NCI-H526 (cell line): ENCODE measurements at regions not wholly inside any gene's neighbourhood (a gene's known extent, or its start where the extent isn't known, plus 50 kb on each side); places are given as distances from the start of the nearest gene placed in this dataset.

ENCODE experiments used
- DNase-seq, 2 experiments: peaks; one replicate each; lab custom pipeline; 2025; lab: John Stamatoyannopoulos, UW

DNA sequence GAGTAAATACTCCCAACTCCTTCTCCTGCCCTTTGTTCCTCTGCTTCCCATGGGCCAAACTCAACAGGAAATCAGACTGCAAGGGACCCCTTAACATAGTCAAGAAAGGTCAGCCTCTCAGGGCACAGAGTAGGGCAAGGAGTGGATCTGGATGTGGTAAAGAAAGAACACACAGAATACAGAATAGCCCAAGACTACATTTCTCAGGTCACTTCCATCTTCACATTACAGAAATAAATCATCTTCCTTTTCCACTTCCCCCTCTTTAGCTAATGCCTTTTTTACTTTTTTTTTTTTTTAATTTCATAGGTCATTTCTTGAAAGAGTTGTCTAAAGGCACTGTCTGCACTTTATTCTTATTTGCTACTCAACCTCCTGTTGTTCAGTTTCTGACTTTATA lies 558.3 kb downstream of the TNS1 start:
- no peak for DNase-seq

DNA sequence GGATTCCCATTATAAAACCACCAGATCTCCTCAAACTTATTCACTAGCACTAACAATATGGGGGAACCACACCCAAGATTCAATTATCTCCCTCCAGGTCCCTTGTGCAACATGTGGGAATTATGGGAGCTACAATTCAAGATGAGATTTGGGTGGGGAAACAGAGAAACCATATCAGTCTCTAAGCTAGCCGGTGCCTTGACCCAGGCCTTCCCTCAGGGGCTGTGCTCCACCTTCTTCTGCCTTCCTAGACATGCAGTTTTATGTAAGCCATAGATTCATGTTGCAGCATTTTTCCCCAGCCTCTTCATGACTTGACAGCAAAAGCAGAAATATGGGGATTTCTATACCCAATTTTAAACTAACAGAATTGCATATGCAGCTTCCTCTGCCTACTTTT lies 559.2 kb downstream of the TNS1 start:
- no peak for DNase-seq

DNA sequence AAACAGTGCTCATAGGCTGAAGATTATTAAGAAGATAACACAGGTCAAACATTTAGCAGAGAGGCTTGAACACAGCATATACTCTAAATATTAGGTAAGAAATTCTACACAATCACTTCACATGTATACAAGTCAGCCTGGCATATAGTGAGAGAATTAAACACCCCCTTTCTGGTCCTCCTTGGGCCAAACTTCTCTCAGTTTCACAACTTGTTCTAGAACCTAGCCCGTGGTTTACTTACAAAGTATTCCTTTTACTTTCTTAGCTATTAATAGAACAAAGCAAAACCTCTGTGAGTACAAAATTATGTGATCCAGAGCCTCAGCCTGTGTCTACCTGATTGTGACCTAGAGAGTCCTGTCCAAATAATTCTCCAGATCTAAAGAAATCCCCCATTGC lies 562.8 kb downstream of the TNS1 start:
- no peak for DNase-seq

- DNase-seq = no peak
Measured at GRCh38 chr2:217438821-217439220, 564.0 kb downstream of the TNS1 start.

GRCh38 chr2:217438136-217438535 lies 564.7 kb downstream of the TNS1 start:
- DNase-seq = no peak

DNA sequence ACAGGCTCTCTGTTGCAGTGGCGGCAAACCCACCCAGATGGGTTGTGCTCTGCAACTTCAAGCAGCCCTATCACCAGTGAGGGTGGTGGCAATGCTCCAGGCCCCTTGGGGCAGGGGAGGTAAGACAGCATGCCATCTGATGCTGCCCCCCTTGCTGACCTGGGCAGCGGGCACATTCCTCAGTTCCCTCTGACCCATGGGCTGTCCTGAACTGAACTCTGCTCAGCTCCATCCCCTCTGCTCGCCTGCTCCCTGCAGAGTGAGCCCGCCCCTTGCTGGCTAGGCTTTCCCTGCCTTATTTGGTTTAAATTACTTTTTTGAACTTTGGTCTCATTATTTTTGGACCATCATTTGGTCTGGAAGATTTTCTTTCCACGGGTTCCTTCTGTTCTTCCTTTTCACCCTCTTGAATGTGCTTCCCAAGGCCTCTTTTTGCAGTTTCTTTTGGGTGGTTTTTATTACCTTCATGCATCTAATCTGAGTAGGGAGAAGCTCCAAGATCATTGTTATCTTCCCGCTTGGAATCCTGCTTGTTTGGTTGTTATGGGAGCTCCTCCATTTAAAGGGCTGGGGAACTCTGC lies 565.4 kb downstream of the TNS1 start:
- no peak for DNase-seq

GRCh38 chr2:217436386-217436785 lies 566.4 kb downstream of the TNS1 start:
- no peak for DNase-seq

- peak; percentile 40 to 89 for DNase-seq
Measured at GRCh38 chr2:217434180-217434975, 568.4 kb downstream of the TNS1 start.

- DNase-seq = no peak
Measured at GRCh38 chr2:217433522-217433921, 569.3 kb downstream of the TNS1 start.

- no peak for DNase-seq
Measured at GRCh38 chr2:217431577-217432269, 571.1 kb downstream of the TNS1 start.

GRCh38 chr2:217430916-217431576 lies 571.2 kb upstream of the TNP1 start:
- no peak for DNase-seq

DNA sequence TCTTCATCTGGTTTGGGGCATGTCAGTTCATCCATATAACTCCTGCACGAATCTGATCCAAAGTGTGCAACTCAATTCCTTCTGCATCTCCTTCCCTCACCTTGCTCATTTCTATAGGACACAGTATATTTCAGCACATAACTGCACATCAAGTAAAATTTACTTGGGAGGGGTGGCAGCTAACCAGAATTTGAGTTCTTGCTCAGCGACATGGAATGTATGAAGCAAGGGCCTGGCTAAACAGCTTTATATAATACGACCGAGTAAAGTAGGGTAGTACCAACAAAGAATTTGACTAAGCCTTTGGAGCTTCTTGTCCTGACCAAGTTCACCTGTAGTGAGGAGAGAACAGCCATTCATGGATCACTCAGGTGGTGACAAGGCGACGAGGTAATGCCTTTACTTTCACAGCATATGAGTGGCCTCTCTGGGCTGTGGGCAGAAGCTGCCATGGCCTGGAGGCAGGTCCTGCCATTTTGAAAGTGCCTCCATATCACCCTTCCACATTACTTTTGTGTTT lies 570.2 kb upstream of the TNP1 start:
- DNase-seq = no peak

GRCh38 chr2:217421834-217422233 lies 562.0 kb upstream of the TNP1 start:
- no peak for DNase-seq

DNA sequence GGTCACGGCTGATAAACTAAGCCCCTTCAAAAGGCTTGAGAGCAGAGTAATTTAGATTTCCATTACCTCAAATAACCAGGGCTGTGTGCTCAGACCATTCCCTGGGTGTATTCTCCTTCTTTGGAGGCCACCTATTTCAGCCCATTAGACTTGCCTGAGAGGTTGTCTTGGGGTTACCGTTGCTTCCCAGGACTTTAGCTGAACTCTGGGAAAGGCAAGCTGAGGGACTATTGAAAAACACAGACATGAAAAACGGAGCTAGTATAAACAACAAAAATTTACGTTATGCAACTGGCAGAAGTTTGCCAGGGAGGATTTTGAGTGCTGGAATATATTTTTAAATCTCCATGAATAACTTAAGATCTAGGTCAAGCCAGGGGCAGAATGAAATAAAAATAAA lies 561.0 kb upstream of the TNP1 start:
- DNase-seq = no peak

DNA sequence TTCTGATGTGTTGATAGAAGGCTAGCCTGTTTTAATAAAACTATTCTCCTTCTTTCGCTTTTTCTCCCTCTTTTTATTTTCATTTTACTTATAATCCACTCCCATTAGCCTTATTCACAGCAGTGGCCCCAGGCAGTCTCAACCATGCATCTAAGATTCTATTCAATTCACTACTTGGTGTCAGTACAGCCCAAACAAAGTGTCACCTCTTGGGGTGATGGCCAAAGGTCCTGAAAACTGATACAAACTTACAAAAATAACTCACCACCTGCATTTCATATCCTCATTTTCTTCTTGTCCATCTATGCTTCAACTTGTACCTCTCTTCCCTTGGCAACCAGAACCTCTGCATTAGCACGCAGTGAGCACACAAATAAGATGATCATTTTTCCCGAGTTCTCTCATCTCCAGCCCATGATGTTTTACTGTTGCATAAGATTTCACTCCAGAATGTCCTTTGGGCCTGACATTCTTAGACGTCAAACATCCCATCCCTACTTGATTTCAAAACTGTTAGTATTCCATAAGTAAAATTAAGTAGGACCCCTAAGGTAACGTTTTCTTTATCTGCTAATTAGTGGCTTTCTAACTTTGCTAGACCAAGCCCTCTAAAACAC lies 559.3 kb upstream of the TNP1 start:
- no peak for DNase-seq

DNA sequence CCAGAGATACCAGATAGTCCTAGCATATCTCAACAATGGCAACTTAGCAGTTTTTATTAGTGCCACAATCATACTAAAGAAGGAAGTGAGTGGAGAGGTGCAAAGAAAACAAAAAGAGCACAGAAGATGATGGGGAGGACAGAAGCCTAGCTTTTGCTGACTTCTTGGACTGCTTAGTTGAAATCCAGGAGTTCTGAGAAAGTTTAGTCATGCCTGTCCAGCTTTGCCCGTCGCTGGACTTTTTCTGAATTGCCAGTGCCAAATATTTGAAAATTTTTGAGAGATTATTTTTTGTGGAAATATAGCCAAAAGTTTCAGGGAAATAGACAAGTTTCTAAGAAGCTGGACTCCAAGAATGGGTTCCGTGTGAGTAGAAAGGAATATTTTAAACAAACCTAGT lies 558.7 kb upstream of the TNP1 start:
- DNase-seq = no peak

- no peak for DNase-seq
Measured at GRCh38 chr2:217418090-217418489, 558.2 kb upstream of the TNP1 start.

GRCh38 chr2:217417536-217417935 lies 557.7 kb upstream of the TNP1 start:
- no peak for DNase-seq

DNA sequence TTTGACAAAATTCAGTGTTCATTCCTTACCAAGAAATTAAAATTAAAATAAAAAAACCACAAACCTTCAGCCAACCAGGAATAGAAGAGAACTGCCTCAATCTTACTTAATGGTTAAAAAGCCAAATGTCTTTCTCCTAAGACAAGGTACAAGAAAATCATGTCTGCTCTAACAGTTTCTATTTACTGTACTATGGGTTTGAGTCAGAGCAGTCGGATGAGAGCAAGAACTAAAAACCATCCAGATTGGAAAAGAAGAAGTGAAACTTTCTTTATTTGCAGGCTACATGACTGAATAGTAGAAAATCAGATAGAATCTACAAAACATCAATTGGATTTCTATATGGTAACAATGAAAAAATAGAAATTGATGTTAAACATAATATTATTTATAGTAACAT lies 555.5 kb upstream of the TNP1 start:
- DNase-seq = no peak

GRCh38 chr2:217414429-217414828 lies 554.6 kb upstream of the TNP1 start:
- DNase-seq = no peak

GRCh38 chr2:217413193-217413592 lies 553.3 kb upstream of the TNP1 start:
- DNase-seq = no peak

GRCh38 chr2:217412721-217413120 lies 552.9 kb upstream of the TNP1 start:
- DNase-seq = no peak
